Suprapubic skin (tissue), 4 donors: ENCODE measurements at regions not wholly inside any gene's neighbourhood (a gene's known extent, or its start where the extent isn't known, plus 50 kb on each side); places are given as distances from the start of the nearest gene placed in this dataset.

Experiments
- DNase-seq, 2 donors: peaks; one replicate each; pipeline ENCODE4 v3.0.0-alpha.2; 2019; ENCODE audit warnings: low spot score in 2 of 2
- H3K27ac ChIP-seq: fragments of 200-600 bp; sonication (generic); one replicate; pipeline ENCODE4 v1.5.1; 2019
- H3K27me3 ChIP-seq: fragments of 200-600 bp; sonication (generic); one replicate; pipeline ENCODE4 v1.5.1; 2019
- H3K36me3 ChIP-seq: fragments of 200-600 bp; sonication (generic); one replicate; pipeline ENCODE4 v1.5.1; 2019
- H3K4me1 ChIP-seq: fragments of 200-600 bp; sonication (generic); one replicate; pipeline ENCODE4 v1.5.1; 2019
- H3K4me3 ChIP-seq: fragments of 200-600 bp; sonication (generic); one replicate; pipeline ENCODE4 v1.5.1; 2019; ENCODE audit warnings: mild to moderate bottlenecking
- H3K9me3 ChIP-seq: fragments of 200-600 bp; sonication (generic); one replicate; pipeline ENCODE4 v1.5.1; 2019
- EP300 ChIP-seq: sonication (generic); formaldehyde crosslinking; IDR thresholded peaks from one replicate; pipeline ENCODE4 v1.6.1; 2017; ENCODE audit warnings: antibody characterized with exemption
- POLR2A ChIP-seq, 2 donors: fragments of 450-650 bp; IDR thresholded peaks; one replicate each; pipeline ENCODE4 v1.6.1; 2017; ENCODE audit warnings: antibody characterized with exemption in 2 of 2, mild to moderate bottlenecking in 2 of 2, moderate library complexity in 2 of 2
- POLR2AphosphoS5 ChIP-seq, 3 donors: sonication (generic); formaldehyde crosslinking; IDR thresholded peaks; one replicate each; pipeline ENCODE4 v1.6.1; 2017; ENCODE audit warnings: antibody characterized with exemption in 3 of 3
- WGBS: methylation state at CpG from one replicate; pipeline ENCODE4 v1.1.5; 2018; 5-methylcytosine and 5-hydroxymethylcytosine counted together
- TF ChIP-seq, protein P1 (sequence below), 2 donors: fragments of 200-600 bp in 1 of 2; fragments of 450-650 bp in 1 of 2; sonication (generic) in 1 of 2; IDR thresholded peaks; one replicate each; pipeline ENCODE4 v1.5.1; 2016 to 2019; ENCODE audit warnings: antibody characterized with exemption in 2 of 2, mild to moderate bottlenecking in 1 of 2, moderate library complexity in 1 of 2

DNA sequence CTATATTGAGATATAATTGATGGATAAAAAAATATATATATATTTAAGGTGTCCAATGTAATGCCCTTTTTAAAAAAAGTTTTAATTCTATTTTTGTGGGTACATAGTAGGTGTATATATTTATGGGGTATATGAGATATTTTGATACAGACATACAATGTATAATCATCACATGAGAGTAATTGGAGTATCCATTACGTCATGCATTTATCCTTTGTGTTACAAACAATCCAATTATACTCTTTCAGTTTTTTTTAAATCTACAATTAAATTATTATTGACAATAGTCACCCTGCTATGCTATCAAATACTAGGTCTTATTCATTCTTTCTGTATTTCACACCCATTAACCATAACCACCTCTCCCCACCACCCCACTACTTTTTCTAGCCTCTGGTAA lies 66.3 kb upstream of the DIPK2B start:
- H3K27me3 ChIP-seq = no peaks in the 10 kb centered on the region
- 58% methylated on average over 1 of the region's 1 CpG for WGBS
- no peak for DNase-seq
- H3K9me3 ChIP-seq = no peaks in the 10 kb centered on the region
- no peaks in the 10 kb centered on the region for H3K36me3 ChIP-seq
- TF ChIP-seq, protein P1, sequence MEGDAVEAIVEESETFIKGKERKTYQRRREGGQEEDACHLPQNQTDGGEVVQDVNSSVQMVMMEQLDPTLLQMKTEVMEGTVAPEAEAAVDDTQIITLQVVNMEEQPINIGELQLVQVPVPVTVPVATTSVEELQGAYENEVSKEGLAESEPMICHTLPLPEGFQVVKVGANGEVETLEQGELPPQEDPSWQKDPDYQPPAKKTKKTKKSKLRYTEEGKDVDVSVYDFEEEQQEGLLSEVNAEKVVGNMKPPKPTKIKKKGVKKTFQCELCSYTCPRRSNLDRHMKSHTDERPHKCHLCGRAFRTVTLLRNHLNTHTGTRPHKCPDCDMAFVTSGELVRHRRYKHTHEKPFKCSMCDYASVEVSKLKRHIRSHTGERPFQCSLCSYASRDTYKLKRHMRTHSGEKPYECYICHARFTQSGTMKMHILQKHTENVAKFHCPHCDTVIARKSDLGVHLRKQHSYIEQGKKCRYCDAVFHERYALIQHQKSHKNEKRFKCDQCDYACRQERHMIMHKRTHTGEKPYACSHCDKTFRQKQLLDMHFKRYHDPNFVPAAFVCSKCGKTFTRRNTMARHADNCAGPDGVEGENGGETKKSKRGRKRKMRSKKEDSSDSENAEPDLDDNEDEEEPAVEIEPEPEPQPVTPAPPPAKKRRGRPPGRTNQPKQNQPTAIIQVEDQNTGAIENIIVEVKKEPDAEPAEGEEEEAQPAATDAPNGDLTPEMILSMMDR (IDR thresholded peaks at IDR 0.05) = no peak
- TF ChIP-seq EP300 = no peak
- TF ChIP-seq POLR2AphosphoS5 (IDR thresholded peaks at IDR 0.05) = no peak
- TF ChIP-seq POLR2A (IDR thresholded peaks at IDR 0.05) = no peak
- H3K27ac ChIP-seq = no peak overlapping the region
- no peaks in the 10 kb centered on the region for H3K4me1 ChIP-seq
- no peak overlapping the region for H3K4me3 ChIP-seq

DNA sequence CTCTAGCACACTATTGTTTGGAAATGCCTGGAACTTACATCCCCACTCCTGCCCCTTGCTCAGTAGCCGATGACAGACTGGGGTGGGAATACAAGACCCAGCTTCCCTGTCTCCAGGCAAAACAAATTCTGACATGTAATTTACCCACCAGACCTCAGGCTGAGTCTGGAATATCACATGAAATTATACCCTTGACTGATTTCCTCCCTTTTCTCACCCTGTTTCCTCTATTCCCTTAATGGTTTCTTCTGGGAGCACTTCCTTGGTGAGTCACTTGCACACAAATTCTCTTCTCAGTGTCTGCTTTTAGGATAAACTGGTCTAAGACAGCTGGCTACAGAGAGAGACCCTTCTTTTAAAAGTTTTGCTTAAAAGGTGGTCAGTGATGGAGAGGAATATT lies 65.8 kb upstream of the DIPK2B start:
- no peaks in the 10 kb centered on the region for H3K4me1 ChIP-seq
- no peaks in the 10 kb centered on the region for H3K9me3 ChIP-seq
- DNase-seq = no peak
- H3K27ac ChIP-seq = no peak overlapping the region
- WGBS = 71% methylated on average over 1 of the region's 1 CpG
- no peaks in the 10 kb centered on the region for H3K27me3 ChIP-seq
- TF ChIP-seq, protein P1 (IDR thresholded peaks at IDR 0.05) = no peak
- TF ChIP-seq EP300 (no peak), POLR2AphosphoS5 (IDR thresholded peaks at IDR 0.05) (no peak), POLR2A (IDR thresholded peaks at IDR 0.05) (no peak)
- no peaks in the 10 kb centered on the region for H3K36me3 ChIP-seq
- no peak overlapping the region for H3K4me3 ChIP-seq

DNA sequence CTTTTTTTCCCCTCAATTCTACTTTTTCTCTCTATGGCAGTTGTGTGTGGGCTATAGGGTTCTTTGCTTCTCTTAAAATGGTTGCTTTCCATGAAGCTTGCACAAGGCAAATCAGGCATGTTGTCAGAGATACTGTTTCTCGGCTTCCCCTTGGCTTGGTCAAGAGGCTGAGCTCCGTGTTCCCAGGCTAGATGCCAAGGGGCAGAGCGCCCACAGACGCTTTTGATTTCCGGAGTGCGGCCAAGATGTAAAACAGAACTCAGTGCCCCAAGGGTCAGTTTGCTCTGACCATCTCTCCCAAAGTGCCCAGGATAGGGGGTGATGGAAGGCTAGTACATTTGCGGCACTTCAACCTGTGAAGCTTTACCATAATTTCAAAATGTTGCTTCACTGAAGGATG lies 64.2 kb upstream of the DIPK2B start:
- no peak overlapping the region for H3K27ac ChIP-seq
- no peaks in the 10 kb centered on the region for H3K9me3 ChIP-seq
- H3K27me3 ChIP-seq = no peaks in the 10 kb centered on the region
- 76% methylated on average over 7 of the region's 7 CpGs for WGBS
- no peaks in the 10 kb centered on the region for H3K4me1 ChIP-seq
- H3K4me3 ChIP-seq = no peak overlapping the region
- TF ChIP-seq EP300 = no peak
- no peaks in the 10 kb centered on the region for H3K36me3 ChIP-seq
- no peak for DNase-seq

DNA sequence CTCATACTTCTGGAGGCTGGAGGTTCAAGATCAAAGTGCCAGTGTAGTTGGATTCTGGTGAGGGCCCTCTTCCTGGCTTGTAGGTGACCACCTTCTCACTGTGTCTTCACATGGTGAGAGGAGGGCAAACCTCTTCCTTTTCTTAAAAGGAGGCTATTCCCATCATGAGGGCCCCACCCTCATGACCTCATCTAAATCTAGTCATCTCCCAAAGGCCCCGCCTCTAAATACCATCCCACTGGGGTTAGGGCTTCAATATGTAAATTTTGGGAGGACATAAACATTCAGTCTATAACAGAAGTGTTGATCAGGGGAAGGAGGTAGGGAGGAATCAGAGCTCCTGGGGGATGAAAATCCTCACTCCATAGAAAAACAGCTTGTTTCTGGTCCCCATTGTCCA lies 60.8 kb upstream of the DIPK2B start:
- Histone ChIP-seq H3K9me3 (no peaks in the 10 kb centered on the region), H3K4me1 (no peaks in the 10 kb centered on the region)

DNA sequence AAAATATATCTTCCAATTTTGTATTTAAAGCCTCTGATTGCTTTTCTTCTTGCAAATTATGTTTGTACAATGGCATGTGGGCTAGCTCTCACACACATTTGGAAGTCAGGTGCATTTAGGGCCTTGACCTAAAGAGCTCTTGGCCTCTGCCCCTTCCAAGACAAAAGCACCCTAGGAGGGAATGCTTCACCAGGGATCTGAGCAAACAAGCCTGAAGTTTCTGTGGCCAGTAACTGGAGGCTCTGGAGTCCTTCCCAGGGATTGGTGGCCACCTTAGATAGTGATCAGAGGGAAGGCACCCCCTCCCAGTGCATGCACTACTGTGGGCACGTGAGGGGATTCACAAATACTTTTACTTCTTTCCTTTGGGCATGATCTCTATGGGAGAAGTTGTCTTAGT lies 60.3 kb upstream of the DIPK2B start:
- TF ChIP-seq, protein P1 (IDR thresholded peaks at IDR 0.05) = no peak
- TF ChIP-seq POLR2A (IDR thresholded peaks at IDR 0.05) = no peak
- TF ChIP-seq EP300 = no peak
- no peak for TF ChIP-seq POLR2AphosphoS5 (IDR thresholded peaks at IDR 0.05)
- Histone ChIP-seq H3K4me1 (no peaks in the 10 kb centered on the region), H3K4me3 (no peak overlapping the region), H3K27ac (no peak overlapping the region), H3K36me3 (no peaks in the 10 kb centered on the region), H3K27me3 (no peaks in the 10 kb centered on the region), H3K9me3 (no peaks in the 10 kb centered on the region)
- DNase-seq = no peak
- 40% methylated on average over 1 of the region's 1 CpG for WGBS

More for the DNA sequence above, 60.8 kb upstream of the DIPK2B start:
- WGBS = 93% methylated on average over 1 of the region's 1 CpG
- no peak overlapping the region for H3K4me3 ChIP-seq
- DNase-seq = no peak
- TF ChIP-seq POLR2AphosphoS5 (IDR thresholded peaks at IDR 0.05) (no peak), POLR2A (IDR thresholded peaks at IDR 0.05) (no peak), EP300 (no peak)
- TF ChIP-seq, protein P1 (IDR thresholded peaks at IDR 0.05) = no peak
- H3K27me3 ChIP-seq = no peaks in the 10 kb centered on the region
- no peak overlapping the region for H3K27ac ChIP-seq
- no peaks in the 10 kb centered on the region for H3K36me3 ChIP-seq

DNA sequence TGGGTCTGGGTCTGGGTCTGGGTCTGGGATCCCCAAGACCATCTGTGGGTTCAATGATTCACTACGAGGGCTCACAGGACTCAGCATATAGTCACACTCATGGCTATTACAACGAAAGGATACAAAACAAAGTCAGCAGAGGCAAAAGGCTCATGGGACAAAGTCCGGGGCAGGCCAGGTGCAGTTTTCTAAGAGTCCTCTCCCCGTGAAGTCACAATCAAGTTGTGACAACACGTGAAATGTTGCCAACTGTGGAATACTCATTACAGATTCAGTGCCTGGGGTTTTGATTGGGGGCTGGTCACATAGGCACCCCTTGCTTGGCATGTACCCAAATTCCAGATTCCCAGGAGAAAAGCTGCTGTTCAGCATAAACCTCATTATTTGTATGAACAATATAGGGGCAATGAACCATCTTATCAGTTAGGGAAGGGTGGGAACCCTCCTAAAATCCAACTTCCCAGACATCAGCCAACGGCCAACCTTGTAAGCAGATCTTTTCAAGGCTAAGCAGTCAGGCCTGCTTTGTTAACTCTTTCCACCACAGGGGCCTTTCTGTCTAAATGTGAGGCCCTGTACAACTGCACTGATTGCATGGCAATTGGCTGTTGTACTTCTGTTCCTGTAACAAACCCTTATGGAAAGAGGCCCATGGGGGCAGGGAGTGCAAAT lies 58.2 kb upstream of the DIPK2B start:
- DNase-seq = no peak
- Histone ChIP-seq H3K27me3 (no peaks in the 10 kb centered on the region), H3K9me3 (no peaks in the 10 kb centered on the region), H3K36me3 (no peaks in the 10 kb centered on the region), H3K27ac (no peak overlapping the region), H3K4me1 (no peaks in the 10 kb centered on the region), H3K4me3 (no peak overlapping the region)
- TF ChIP-seq EP300 (no peak), POLR2A (IDR thresholded peaks at IDR 0.05) (no peak), POLR2AphosphoS5 (IDR thresholded peaks at IDR 0.05) (no peak)
- TF ChIP-seq, protein P1 (IDR thresholded peaks at IDR 0.05) = no peak
- 70% methylated on average over 6 of the region's 6 CpGs for WGBS
